A549 (cell line): ENCODE measurements at regions not wholly inside any gene's neighbourhood (a gene's known extent, or its start where the extent isn't known, plus 50 kb on each side); places are given as distances from the start of the nearest gene placed in this dataset.

ENCODE experiments used
- ATAC-seq, 2 experiments: fragments of 200-7000 bp in 1 of 2; fragments of >200 bp in 1 of 2; cut with Nextera tagmentation in 1 of 2; cut with Tn5 transposase in 1 of 2; 3 replicates each; pipeline versions ENCODE4 v1.8.0 to v1.9.1; 2018 to 2020; ENCODE audit warnings: mild to moderate bottlenecking in 1 of 2, moderate library complexity in 1 of 2
- CTCF ChIA-PET: fragments of 300-600 bp; sonication (Branson Sonifier 250); formaldehyde crosslinking; extraction: SDS; loops from one replicate; lab custom pipeline; 2021; ENCODE audit warnings: antibody characterized with exemption, inconsistent platforms; lab: Yijun Ruan, JAX
- POLR2A ChIA-PET: fragments of 350-600 bp; formaldehyde crosslinking; extraction: SDS; loops from one replicate; lab custom pipeline; 2021; ENCODE audit warnings: antibody characterized with exemption, inconsistent platforms; lab: Yijun Ruan, JAX
- DNase-seq, 2 experiments: peaks; one replicate each; pipeline versions ENCODE4 v3.0.0 to v3.0.0-alpha.2; 2011 to 2016; ENCODE audit warnings: low read depth in 1 of 2, low spot score in 1 of 2
- FAIRE-seq: peaks from 2 replicates; lab custom pipeline; 2011; peaks lifted over from hg19 to GRCh38; lab: Jason Lieb, UNC
- H3K27ac ChIP-seq, 2 experiments: fragments of >200 bp; sonication (Bioruptor Twin); formaldehyde crosslinking; 3 replicates each; pipeline ENCODE4 v1.5.1; 2016 to 2017
- H3K4me1 ChIP-seq: fragments of >200 bp; sonication (Bioruptor Twin); formaldehyde crosslinking; 3 replicates; pipeline ENCODE4 v1.6.1; 2016
- H3K4me2 ChIP-seq: fragments of >200 bp; sonication (Bioruptor Twin); formaldehyde crosslinking; 3 replicates; pipeline ENCODE4 v1.6.1; 2016
- H3K4me3 ChIP-seq: fragments of >200 bp; sonication (Bioruptor Twin); formaldehyde crosslinking; 3 replicates; pipeline ENCODE4 v1.5.1; 2016
- H3K9me3 ChIP-seq: fragments of >200 bp; sonication (Bioruptor Twin); formaldehyde crosslinking; 3 replicates; pipeline ENCODE4 v1.6.1; 2016
- CBX2 ChIP-seq: fragments of 200-600 bp; sonication (generic); IDR thresholded peaks from 2 replicates; pipeline ENCODE4 v1.6.1; 2016; ENCODE audit warnings: low read depth, mild to moderate bottlenecking, borderline replicate concordance
- CEBPB ChIP-seq, 2 experiments: fragments of >200 bp in 1 of 2; sonication (Bioruptor Twin) in 1 of 2; formaldehyde crosslinking in 1 of 2; IDR thresholded peaks; 2 replicates each; pipeline ENCODE4 v1.6.1; 2012 to 2016
- CHD4 ChIP-seq: fragments of 200-600 bp; sonication (generic); IDR thresholded peaks from 2 replicates; pipeline ENCODE4 v1.6.1; 2016; ENCODE audit warnings: antibody characterized with exemption, mild to moderate bottlenecking, borderline replicate concordance
- EHMT2 ChIP-seq: fragments of 200-600 bp; sonication (generic); IDR thresholded peaks from 2 replicates; pipeline ENCODE4 v1.6.1; 2016; ENCODE audit warnings: antibody characterized with exemption, low read depth, mild to moderate bottlenecking, moderate library complexity
- EP300 ChIP-seq, 2 experiments: fragments of >200 bp; sonication (Bioruptor Twin); formaldehyde crosslinking; IDR thresholded peaks; 2 replicates in 1 of 2; 3 replicates in 1 of 2; pipeline ENCODE4 v1.6.1; 2016 to 2017
- ESRRA ChIP-seq: fragments of 150-350 bp; IDR thresholded peaks from 2 replicates; pipeline ENCODE4 v1.6.1; 2014; ENCODE audit warnings: mild to moderate bottlenecking, low read length, borderline replicate concordance
- FOSB ChIP-seq: fragments of 250-450 bp; sonication (Bioruptor Pico); IDR thresholded peaks from 2 replicates; pipeline ENCODE4 v1.5.0; 2020; ENCODE audit warnings: mild to moderate bottlenecking, moderate library complexity
- FOXS1 ChIP-seq: fragments of 250-450 bp; sonication (Bioruptor Pico); IDR thresholded peaks from 2 replicates; pipeline ENCODE4 v1.5.0; 2020; ENCODE audit warnings: mild to moderate bottlenecking, moderate library complexity
- GATA3 ChIP-seq: IDR thresholded peaks from 2 replicates; pipeline ENCODE4 v1.6.1; 2012; ENCODE audit warnings: borderline replicate concordance
- HEYL ChIP-seq: fragments of 250-450 bp; sonication (Bioruptor Pico); IDR thresholded peaks from 2 replicates; pipeline ENCODE4 v1.8.0; 2021; ENCODE audit warnings: mild to moderate bottlenecking, moderate library complexity
- HOXB13 ChIP-seq: fragments of 250-450 bp; sonication (Bioruptor Pico); IDR thresholded peaks from 2 replicates; pipeline ENCODE4 v1.5.0; 2020; ENCODE audit warnings: low read depth, mild to moderate bottlenecking, moderate library complexity
- HOXB5 ChIP-seq: fragments of 250-450 bp; sonication (Bioruptor Pico); IDR thresholded peaks from 2 replicates; pipeline ENCODE4 v1.5.0; 2020; ENCODE audit warnings: mild to moderate bottlenecking, moderate library complexity
- JUN ChIP-seq, 2 experiments: fragments of >200 bp; sonication (Bioruptor Twin); formaldehyde crosslinking; IDR thresholded peaks; 2 replicates in 1 of 2; 3 replicates in 1 of 2; pipeline ENCODE4 v1.6.1; 2016 to 2017
- KDM1A ChIP-seq: fragments of 200-600 bp; sonication (generic); IDR thresholded peaks from 2 replicates; pipeline ENCODE4 v1.6.1; 2016; ENCODE audit warnings: low read depth, mild to moderate bottlenecking
- MAFK ChIP-seq: fragments of 450-650 bp; IDR thresholded peaks from 2 replicates; pipeline ENCODE4 v1.6.1; 2014; ENCODE audit not compliant: partially characterized antibody
- MYC ChIP-seq: IDR thresholded peaks from 2 replicates; pipeline ENCODE4 v1.6.1; 2012; ENCODE audit warnings: mild to moderate bottlenecking, inconsistent platforms, low read length, improper control_type of control experiment, borderline replicate concordance
- NR3C1 ChIP-seq: fragments of >200 bp; sonication (Bioruptor Twin); formaldehyde crosslinking; IDR thresholded peaks from 3 replicates; pipeline ENCODE4 v1.6.1; 2017
- PHF8 ChIP-seq: fragments of 200-600 bp; sonication (generic); IDR thresholded peaks from 2 replicates; pipeline ENCODE4 v1.6.1; 2016; ENCODE audit warnings: low read depth, mild to moderate bottlenecking, antibody characterized with exemption, moderate library complexity, borderline replicate concordance
- POLR2AphosphoS2 ChIP-seq: conservative IDR thresholded peaks from 2 replicates; pipeline ENCODE4 v1.6.1; 2012; ENCODE audit warnings: low read length, improper control_type of control experiment, inconsistent platforms
- RAD21 ChIP-seq, 2 experiments: fragments of >200 bp in 1 of 2; sonication (Bioruptor Twin) in 1 of 2; formaldehyde crosslinking in 1 of 2; IDR thresholded peaks in 1 of 2; conservative IDR thresholded peaks in 1 of 2; 2 replicates in 1 of 2; 3 replicates in 1 of 2; pipeline ENCODE4 v1.6.1; 2012 to 2018; ENCODE audit warnings: inconsistent platforms in 1 of 2
- RFX5 ChIP-seq: fragments of 450-650 bp; IDR thresholded peaks from 2 replicates; pipeline ENCODE4 v1.7.1; 2014; ENCODE audit warnings: antibody characterized with exemption, mild to moderate bottlenecking, moderate library complexity
- SMC3 ChIP-seq: fragments of >200 bp; sonication (Bioruptor Twin); formaldehyde crosslinking; IDR thresholded peaks from 3 replicates; pipeline ENCODE4 v1.6.1; 2018; ENCODE audit warnings: inconsistent platforms
- TP53 ChIP-seq: fragments of 250-450 bp; sonication (Bioruptor Pico); IDR thresholded peaks from 2 replicates; pipeline ENCODE4 v1.5.0; 2021; ENCODE audit warnings: mild to moderate bottlenecking, moderate library complexity
- ZNF302 ChIP-seq: fragments of 250-450 bp; sonication (Bioruptor Pico); IDR thresholded peaks from 2 replicates; pipeline ENCODE4 v1.9.0; 2021; ENCODE audit warnings: inconsistent platforms, mild to moderate bottlenecking, moderate library complexity
- ZSCAN20 ChIP-seq: fragments of 250-450 bp; sonication (Bioruptor Pico); IDR thresholded peaks from 2 replicates; pipeline ENCODE4 v1.8.0; 2022; ENCODE audit warnings: mild to moderate bottlenecking, moderate library complexity
- whole genome bisulfite sequencing: methylation state at CpG from one replicate; pipeline ENCODE4 v1.1.6; 2017; ENCODE audit errors: missing lambda C conversion rate; 5-methylcytosine and 5-hydroxymethylcytosine counted together
- TF ChIP-seq, protein P1 (sequence below): fragments of >200 bp; sonication (Bioruptor Twin); formaldehyde crosslinking; IDR thresholded peaks from 3 replicates; pipeline ENCODE4 v1.6.1; 2016
- TF ChIP-seq, protein P2 (sequence below): IDR thresholded peaks from 2 replicates; pipeline ENCODE4 v1.6.1; 2012
- TF ChIP-seq, protein P3 (sequence below): fragments of >200 bp; sonication (Bioruptor Twin); formaldehyde crosslinking; IDR thresholded peaks from 3 replicates; pipeline ENCODE4 v1.5.1; 2016
- TF ChIP-seq, protein P4 (sequence below): fragments of >200 bp; sonication (Bioruptor Twin); formaldehyde crosslinking; IDR thresholded peaks from 2 replicates; pipeline ENCODE4 v1.6.1; 2016

DNA sequence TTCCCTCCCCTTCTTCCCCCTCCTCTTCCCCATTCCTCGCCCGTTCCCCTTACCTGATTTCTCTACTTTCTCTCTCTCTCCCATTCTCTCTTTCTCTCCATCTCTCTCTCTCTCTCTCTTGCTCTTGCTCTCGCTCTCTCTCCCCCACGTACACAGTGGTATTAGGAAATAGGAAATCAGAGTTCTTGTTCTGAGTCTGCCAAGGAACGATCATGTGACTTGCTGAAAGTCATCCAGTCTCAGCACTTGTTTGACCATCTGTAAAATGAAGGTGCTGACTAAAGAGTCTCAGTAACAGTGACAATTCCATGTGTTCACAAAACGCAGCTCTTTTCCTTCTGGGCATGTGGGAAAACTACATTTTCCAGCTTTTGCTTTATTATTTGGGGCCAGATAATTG is 445.0 kb upstream of the TGFBR2 start:
- H3K9me3 ChIP-seq, result no peaks in the 10 kb centered on the region
- no peak overlapping the region for H3K27ac ChIP-seq
- no peak overlapping the region for H3K4me3 ChIP-seq
- 72% methylated on average over 6 of the region's 6 CpGs for WGBS
- ChIA-PET CTCF (interaction anchor here (1.0 to 1.8 kb wide), 2 partner anchors 18 to 532 kb away, joined by 3 to 4 read pairs; no protein-coding TSS in a partner anchor), POLR2A (no interaction called here)
- TF ChIP-seq NR3C1 (no peak), CHD4 (no peak), ESRRA (no peak), MYC (no peak), RFX5 (no peak), EHMT2 (no peak), RAD21 (conservative IDR thresholded peaks at IDR 0.05 in 1 of 2, IDR thresholded peaks at IDR 0.05 in 1 of 2) (no peak), GATA3 (no peak), SMC3 (no peak), TP53 (CRISPR knock-in tag) (no peak), FOSB (no peak), CEBPB (IDR thresholded peaks at IDR 0.05) (no peak)
- TF ChIP-seq, protein P1, sequence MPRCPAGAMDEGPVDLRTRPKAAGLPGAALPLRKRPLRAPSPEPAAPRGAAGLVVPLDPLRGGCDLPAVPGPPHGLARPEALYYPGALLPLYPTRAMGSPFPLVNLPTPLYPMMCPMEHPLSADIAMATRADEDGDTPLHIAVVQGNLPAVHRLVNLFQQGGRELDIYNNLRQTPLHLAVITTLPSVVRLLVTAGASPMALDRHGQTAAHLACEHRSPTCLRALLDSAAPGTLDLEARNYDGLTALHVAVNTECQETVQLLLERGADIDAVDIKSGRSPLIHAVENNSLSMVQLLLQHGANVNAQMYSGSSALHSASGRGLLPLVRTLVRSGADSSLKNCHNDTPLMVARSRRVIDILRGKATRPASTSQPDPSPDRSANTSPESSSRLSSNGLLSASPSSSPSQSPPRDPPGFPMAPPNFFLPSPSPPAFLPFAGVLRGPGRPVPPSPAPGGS, result no peak
- no peak for FAIRE-seq
- no peak overlapping the region for H3K4me2 ChIP-seq
- DNase-seq, result no peak
- 0 out of 3 replicates have a peak, but pooled peaks cover 3% of the 10 kb centered on the region for H3K4me1 ChIP-seq
- no peak for ATAC-seq

DNA sequence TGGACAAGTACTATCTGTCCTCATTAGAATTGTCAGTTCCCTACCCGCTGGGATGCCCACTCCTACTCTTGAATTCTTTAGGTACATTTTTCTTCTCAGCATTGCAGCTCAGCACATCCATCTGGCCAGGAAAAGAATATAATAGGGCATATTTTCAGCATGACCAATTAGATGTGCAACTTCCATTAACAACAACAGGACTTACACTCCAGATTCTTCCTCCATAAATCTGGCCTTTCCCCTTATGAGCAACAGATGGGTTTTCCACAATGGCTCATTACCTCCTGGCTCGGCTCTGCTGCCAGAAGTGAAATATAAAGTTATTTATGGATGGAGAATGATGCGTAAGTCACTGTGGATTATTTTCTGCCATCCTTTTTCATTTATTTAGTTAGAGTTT is 443.8 kb upstream of the TGFBR2 start:
- Histone ChIP-seq H3K4me2 (no peak overlapping the region), H3K4me1 (no peaks in the 10 kb centered on the region), H3K9me3 (no peaks in the 10 kb centered on the region), H3K4me3 (no peak overlapping the region), H3K27ac (no peak overlapping the region)
- CTCF ChIA-PET, result no interaction called here
- POLR2A ChIA-PET, result no interaction called here
- 93% methylated on average over 3 of the region's 3 CpGs for WGBS
- TF ChIP-seq EP300 (IDR thresholded peaks at IDR 0.05), result no peak
- no peak for TF ChIP-seq HEYL (CRISPR knock-in tag)
- no peak for TF ChIP-seq PHF8
- TF ChIP-seq, protein P2, sequence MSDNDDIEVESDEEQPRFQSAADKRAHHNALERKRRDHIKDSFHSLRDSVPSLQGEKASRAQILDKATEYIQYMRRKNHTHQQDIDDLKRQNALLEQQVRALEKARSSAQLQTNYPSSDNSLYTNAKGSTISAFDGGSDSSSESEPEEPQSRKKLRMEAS, result no peak
- no peak for TF ChIP-seq FOXS1 (CRISPR knock-in tag)
- TF ChIP-seq JUN (IDR thresholded peaks at IDR 0.05), result no peak
- no peak for TF ChIP-seq ZSCAN20 (CRISPR knock-in tag)
- TF ChIP-seq EHMT2, result no peak
- TF ChIP-seq HOXB5 (CRISPR knock-in tag), result no peak
- no peak for TF ChIP-seq MAFK
- DNase-seq (no peak), FAIRE-seq (no peak), ATAC-seq (no peak)

DNA sequence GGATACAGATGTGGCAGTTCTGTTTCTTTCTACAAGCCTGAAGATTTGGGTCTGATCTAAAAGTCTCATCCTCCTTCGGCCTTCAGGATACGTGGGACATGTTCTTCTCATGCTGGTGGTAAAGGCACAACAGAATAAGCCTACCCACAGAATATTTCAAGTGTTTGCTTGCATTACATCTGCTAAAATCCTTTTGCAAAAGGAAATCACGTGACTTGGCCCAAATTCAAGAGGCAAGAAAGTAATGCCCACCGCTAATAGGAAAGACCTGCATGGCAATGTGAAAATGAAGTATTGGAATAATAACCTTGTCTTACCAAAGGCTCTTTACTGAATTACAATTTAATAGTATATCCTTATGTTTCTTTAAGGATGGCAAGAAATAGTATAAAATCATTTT is 439.9 kb upstream of the TGFBR2 start:
- Histone ChIP-seq H3K27ac (no peak overlapping the region), H3K4me2 (no peak overlapping the region)
- ATAC-seq, result no peak
- CTCF ChIA-PET, result no interaction called here
- TF ChIP-seq HOXB13 (CRISPR knock-in tag) (no peak), KDM1A (no peak), TP53 (CRISPR knock-in tag) (no peak), CBX2 (no peak), POLR2AphosphoS2 (no peak), ZSCAN20 (CRISPR knock-in tag) (no peak), ZNF302 (CRISPR knock-in tag) (no peak)
- TF ChIP-seq, protein P3, sequence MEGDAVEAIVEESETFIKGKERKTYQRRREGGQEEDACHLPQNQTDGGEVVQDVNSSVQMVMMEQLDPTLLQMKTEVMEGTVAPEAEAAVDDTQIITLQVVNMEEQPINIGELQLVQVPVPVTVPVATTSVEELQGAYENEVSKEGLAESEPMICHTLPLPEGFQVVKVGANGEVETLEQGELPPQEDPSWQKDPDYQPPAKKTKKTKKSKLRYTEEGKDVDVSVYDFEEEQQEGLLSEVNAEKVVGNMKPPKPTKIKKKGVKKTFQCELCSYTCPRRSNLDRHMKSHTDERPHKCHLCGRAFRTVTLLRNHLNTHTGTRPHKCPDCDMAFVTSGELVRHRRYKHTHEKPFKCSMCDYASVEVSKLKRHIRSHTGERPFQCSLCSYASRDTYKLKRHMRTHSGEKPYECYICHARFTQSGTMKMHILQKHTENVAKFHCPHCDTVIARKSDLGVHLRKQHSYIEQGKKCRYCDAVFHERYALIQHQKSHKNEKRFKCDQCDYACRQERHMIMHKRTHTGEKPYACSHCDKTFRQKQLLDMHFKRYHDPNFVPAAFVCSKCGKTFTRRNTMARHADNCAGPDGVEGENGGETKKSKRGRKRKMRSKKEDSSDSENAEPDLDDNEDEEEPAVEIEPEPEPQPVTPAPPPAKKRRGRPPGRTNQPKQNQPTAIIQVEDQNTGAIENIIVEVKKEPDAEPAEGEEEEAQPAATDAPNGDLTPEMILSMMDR, result no peak
- TF ChIP-seq, protein P4, sequence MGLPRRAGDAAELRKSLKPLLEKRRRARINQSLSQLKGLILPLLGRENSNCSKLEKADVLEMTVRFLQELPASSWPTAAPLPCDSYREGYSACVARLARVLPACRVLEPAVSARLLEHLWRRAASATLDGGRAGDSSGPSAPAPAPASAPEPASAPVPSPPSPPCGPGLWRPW, result no peak
- TF ChIP-seq, all 56 proteins: peak for 0
- FAIRE-seq, result no peak
- Histone ChIP-seq H3K4me3 (no peak overlapping the region), H3K9me3 (no peaks in the 10 kb centered on the region), H3K4me1 (no peaks in the 10 kb centered on the region; the same call in 2 of the 3 replicates)
- WGBS, result 77% methylated on average over 4 of the region's 4 CpGs
- POLR2A ChIA-PET, result no interaction called here
- no peak for DNase-seq
